ENCODE measurements at regions not wholly inside any gene's neighbourhood (a gene's known extent, or its start where the extent isn't known, plus 50 kb on each side); places are given as distances from the start of the nearest gene placed in this dataset. TPM values are rescaled to one million over a fixed set of nuclear protein-coding genes. Genes with fewer than 3 reads are reported as not detected.

DNA sequence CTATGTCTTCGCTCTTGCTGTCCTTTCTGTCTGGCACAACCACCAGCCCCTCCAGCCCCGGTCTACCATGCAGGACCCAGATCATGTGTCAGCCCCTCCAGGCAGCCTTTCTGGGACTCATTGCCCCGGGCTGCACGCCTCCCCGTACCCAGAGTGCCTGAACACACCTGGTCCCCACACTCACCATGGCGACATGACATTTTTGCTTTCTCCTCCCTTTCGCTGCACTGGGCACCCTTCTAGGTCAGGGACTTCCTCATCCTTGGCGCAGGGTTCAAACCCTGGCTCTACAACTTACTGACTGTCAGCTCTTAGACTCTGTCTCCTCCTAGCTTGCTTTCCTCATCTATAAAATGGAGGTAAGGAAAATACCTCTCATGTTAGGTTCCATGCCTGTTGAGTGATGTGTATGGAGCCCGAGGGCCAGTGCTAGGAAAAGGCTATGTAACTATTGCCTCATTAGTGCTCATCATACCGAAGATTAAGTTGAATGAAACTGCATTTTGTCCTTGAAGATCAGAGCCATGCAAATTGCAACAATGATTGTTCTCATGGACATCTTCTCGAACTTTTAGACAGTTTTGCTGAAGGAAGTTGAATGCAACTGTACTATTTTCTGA, 49.7 kb upstream of the TIAM2 start:
- TF ChIP-seq, protein P1, sequence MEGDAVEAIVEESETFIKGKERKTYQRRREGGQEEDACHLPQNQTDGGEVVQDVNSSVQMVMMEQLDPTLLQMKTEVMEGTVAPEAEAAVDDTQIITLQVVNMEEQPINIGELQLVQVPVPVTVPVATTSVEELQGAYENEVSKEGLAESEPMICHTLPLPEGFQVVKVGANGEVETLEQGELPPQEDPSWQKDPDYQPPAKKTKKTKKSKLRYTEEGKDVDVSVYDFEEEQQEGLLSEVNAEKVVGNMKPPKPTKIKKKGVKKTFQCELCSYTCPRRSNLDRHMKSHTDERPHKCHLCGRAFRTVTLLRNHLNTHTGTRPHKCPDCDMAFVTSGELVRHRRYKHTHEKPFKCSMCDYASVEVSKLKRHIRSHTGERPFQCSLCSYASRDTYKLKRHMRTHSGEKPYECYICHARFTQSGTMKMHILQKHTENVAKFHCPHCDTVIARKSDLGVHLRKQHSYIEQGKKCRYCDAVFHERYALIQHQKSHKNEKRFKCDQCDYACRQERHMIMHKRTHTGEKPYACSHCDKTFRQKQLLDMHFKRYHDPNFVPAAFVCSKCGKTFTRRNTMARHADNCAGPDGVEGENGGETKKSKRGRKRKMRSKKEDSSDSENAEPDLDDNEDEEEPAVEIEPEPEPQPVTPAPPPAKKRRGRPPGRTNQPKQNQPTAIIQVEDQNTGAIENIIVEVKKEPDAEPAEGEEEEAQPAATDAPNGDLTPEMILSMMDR (IDR thresholded peaks at IDR 0.05; ENCODE audit: extremely low read depth, low read depth, low read length): no peak
- no peak for DNase-seq (ENCODE audit: insufficient read length, low spot score, missing footprints)
- no peak overlapping the region for H3K27ac ChIP-seq (ENCODE audit: low read depth, low read length)

More for the DNA sequence above, 49.7 kb upstream of the TIAM2 start:
- H3K36me3 ChIP-seq (ENCODE audit: insufficient read depth, low read length): peaks cover 4% of the 10 kb centered on the region
- H3K9me3 ChIP-seq (ENCODE audit: low read depth, low read length): no peaks in the 10 kb centered on the region
- no peaks in the 10 kb centered on the region for H3K27me3 ChIP-seq (ENCODE audit: insufficient read depth, low read length)
- no peaks in the 10 kb centered on the region for H4K20me1 ChIP-seq (ENCODE audit: insufficient read depth, low read length)
- no peaks in the 10 kb centered on the region for H3K4me1 ChIP-seq (ENCODE audit: insufficient read depth, low read length)
- H2AFZ ChIP-seq (ENCODE audit: low read length): no peak overlapping the region
- H3K4me3 ChIP-seq (ENCODE audit: insufficient read depth, low read length): no peak overlapping the region
- H3K4me2 ChIP-seq (ENCODE audit: insufficient read depth, low read length): no peak overlapping the region
- no peaks in the 10 kb centered on the region for H3K79me2 ChIP-seq (ENCODE audit: insufficient read depth, low read length)

Small RNA genes in the stretch of these regions (small RNA-seq; reads per million reads assigned to genes)
- gene RF00096: not detected

Data from osteoblast (primary cell).